Thoracic aorta (tissue), 2 donors: ENCODE measurements at regions not wholly inside any gene's neighbourhood (a gene's known extent, or its start where the extent isn't known, plus 50 kb on each side); places are given as distances from the start of the nearest gene placed in this dataset.

ENCODE experiments used
- ATAC-seq: fragments of 150-250 bp; one replicate; pipeline ENCODE4 v1.8.0; 2017; ENCODE audit warnings: low read depth; ENCODE audit not compliant: insufficient number of reproducible peaks, low FRiP score
- DNase-seq: peaks from one replicate; pipeline ENCODE4 v3.0.0-alpha.2; 2020; ENCODE audit warnings: low spot score
- H3K27ac ChIP-seq, 2 donors: fragments of 200-600 bp; sonication (generic); 1 replicate in 1 of 2; 2 replicates in 1 of 2; pipeline ENCODE4 v1.5.1; 2016; ENCODE audit warnings: mild to moderate bottlenecking in 2 of 2, moderate library complexity in 2 of 2
- H3K27me3 ChIP-seq: fragments of 200-600 bp; sonication (generic); replicated peaks from 2 replicates; pipeline ENCODE4 v1.6.0; 2016; ENCODE audit warnings: mild to moderate bottlenecking; ENCODE audit not compliant: insufficient read depth
- H3K36me3 ChIP-seq: fragments of 200-600 bp; sonication (generic); one replicate; pipeline ENCODE4 v1.5.1; 2016
- H3K4me1 ChIP-seq, 2 donors: fragments of 200-600 bp; sonication (generic); 1 replicate in 1 of 2; 2 replicates in 1 of 2; pipeline versions ENCODE4 v1.5.1 to v1.6.0; 2016; ENCODE audit warnings: low read depth in 2 of 2, mild to moderate bottlenecking in 1 of 2; ENCODE audit not compliant: control insufficient read depth in 1 of 2
- H3K4me3 ChIP-seq: fragments of 200-600 bp; sonication (generic); 2 replicates; pipeline ENCODE4 v1.5.1; 2016; ENCODE audit warnings: mild to moderate bottlenecking
- H3K9me3 ChIP-seq: fragments of 200-600 bp; sonication (generic); 2 replicates; pipeline ENCODE4 v1.5.1; 2016
- TF ChIP-seq, protein P1 (sequence below): fragments of 200-600 bp; sonication (generic); IDR thresholded peaks from one replicate; pipeline ENCODE4 v1.5.1; 2019; ENCODE audit warnings: antibody characterized with exemption

DNA sequence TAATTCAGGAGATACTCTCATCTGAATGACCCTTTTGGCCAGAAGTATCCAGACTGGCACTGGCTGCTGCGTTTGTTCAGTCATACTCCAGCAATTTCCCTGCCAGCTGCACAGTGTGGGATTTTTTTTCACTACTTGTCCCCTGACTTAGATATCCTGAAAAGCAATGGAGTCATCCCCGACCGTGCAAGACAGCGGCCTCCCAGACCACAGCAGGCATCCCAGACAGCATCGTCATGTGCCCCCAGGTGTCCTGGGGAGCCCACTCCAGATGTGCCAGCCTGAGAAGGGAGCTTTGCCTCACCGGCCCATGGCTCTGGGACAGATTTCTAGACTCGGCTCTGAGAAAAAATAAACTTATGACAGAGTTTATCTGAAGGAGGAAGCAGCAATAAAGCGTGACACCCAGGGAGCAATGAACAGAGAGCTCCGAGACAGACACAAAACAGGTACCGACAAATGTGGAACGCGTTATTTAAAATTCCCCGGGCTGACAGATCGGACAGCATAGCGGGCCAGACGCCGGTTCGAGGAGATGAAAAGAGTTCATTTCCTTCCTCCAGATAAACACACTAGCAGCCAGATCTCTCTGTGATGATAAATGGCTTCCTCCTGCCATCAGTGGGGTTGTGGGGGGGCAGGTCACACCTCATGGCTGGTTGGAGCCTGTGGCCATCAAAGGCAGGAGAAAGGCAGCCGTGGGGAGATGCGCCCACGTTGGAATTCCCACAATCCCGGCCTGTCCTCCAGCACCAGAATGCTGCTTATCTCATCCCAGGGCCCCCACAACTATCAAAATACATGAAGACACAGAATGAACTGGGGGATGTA lies 106.4 kb upstream of the FGF3 start:
- Histone ChIP-seq H3K4me1 (peaks cover 3 to 17% of the 10 kb centered on the region in 2 donors), H3K27ac (peak overlapping the region; percentile 10 to 49), H3K4me3 (no peak overlapping the region), H3K27me3 (no peaks in the 10 kb centered on the region), H3K36me3 (no peaks in the 10 kb centered on the region), H3K9me3 (no peaks in the 10 kb centered on the region)
- no peak for DNase-seq
- no peak for ATAC-seq
- TF ChIP-seq, protein P1, sequence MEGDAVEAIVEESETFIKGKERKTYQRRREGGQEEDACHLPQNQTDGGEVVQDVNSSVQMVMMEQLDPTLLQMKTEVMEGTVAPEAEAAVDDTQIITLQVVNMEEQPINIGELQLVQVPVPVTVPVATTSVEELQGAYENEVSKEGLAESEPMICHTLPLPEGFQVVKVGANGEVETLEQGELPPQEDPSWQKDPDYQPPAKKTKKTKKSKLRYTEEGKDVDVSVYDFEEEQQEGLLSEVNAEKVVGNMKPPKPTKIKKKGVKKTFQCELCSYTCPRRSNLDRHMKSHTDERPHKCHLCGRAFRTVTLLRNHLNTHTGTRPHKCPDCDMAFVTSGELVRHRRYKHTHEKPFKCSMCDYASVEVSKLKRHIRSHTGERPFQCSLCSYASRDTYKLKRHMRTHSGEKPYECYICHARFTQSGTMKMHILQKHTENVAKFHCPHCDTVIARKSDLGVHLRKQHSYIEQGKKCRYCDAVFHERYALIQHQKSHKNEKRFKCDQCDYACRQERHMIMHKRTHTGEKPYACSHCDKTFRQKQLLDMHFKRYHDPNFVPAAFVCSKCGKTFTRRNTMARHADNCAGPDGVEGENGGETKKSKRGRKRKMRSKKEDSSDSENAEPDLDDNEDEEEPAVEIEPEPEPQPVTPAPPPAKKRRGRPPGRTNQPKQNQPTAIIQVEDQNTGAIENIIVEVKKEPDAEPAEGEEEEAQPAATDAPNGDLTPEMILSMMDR, result no peak

DNA sequence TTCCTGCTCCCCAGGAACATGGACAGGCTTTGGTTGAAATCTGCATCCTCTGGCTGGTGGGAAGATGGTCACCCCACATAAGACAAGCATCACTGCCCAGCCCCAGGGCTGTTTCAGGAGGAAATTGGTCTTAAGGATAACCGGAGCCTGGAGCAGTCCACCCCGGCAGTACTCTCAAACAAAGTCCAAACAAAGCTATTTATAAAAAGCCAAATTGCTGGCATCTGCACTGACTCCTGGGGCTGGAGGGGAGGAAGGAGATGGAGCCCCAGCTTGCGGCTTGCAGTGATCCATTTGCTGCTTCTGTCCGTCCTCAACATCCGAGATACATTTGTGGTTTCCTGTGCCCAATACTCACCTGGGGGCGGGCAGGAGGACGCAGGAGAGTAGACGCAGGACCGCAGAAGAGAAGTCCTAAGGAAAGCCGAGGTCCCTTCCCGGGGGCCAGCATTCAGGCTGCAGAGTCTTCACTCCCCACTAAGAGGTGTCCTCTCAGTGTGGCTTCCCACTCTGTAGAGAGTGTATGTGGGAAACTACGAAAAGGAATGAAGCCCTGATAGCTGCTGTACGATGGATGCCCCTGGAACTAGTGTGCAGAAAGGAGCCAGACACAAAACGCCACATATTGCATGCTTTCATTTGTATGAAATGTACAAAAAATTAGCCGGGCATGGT lies 107.3 kb upstream of the FGF3 start:
- no peaks in the 10 kb centered on the region for H3K27me3 ChIP-seq

DNA sequence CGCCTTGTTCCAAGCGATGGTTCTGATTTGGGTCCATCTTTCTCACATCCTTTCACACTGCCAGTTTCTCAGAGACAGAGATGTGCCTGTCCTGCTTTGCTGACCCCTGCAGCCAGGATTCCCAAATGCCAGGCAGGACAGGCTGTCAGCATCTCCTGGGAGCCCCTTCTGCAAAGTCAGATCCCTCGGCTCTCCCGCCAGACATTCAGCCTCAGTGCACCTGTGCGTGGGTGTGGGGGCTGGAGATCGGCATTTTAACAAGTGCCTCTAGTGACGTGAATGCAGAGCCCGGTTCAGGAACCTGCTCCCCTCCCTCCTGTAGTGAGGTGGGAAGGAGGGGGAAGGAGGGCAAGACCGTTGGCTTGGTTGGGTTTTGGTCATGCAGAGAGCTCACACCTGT lies 108.9 kb upstream of the FGF3 start:
- H3K36me3 ChIP-seq, result no peaks in the 10 kb centered on the region
- peaks cover 3 to 17% of the 10 kb centered on the region in 2 donors for H3K4me1 ChIP-seq
- DNase-seq, result no peak
- TF ChIP-seq, protein P1, result no peak
- H3K4me3 ChIP-seq, result no peak overlapping the region
- H3K27ac ChIP-seq, result no peak overlapping the region
- no peaks in the 10 kb centered on the region for H3K27me3 ChIP-seq
- H3K9me3 ChIP-seq, result no peaks in the 10 kb centered on the region
- no peak for ATAC-seq

More for the DNA sequence above, 107.3 kb upstream of the FGF3 start:
- Histone ChIP-seq H3K36me3 (no peaks in the 10 kb centered on the region), H3K27ac (peak overlapping the region in 1 of 2 donors; percentile 49), H3K4me3 (no peak overlapping the region), H3K4me1 (peaks cover 3 to 17% of the 10 kb centered on the region in 2 donors), H3K9me3 (no peaks in the 10 kb centered on the region)
- ATAC-seq (no peak), DNase-seq (no peak)
- TF ChIP-seq, protein P1, result no peak

DNA sequence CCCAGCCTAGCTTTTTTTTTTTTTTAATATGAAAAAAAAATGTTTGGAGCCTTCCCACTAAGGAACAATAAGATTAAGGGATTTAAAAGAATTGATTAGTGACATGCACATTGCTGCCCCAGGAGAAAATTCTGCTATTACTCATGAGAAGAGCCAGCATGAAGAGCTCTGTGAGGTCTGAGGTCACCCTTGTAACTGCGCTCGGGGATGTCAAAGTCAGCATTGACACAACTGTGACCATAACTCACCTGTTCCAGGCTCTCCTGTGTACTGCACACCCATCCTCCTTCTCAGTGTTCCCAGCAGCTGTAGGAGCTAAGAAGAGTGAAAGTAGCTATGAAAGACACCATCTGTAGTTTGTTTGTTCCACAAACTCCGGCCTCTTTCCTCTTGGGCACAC lies 109.8 kb upstream of the FGF3 start:
- Histone ChIP-seq H3K4me1 (peaks cover 3 to 17% of the 10 kb centered on the region in 2 donors), H3K36me3 (no peaks in the 10 kb centered on the region), H3K4me3 (no peak overlapping the region), H3K27me3 (no peaks in the 10 kb centered on the region), H3K9me3 (no peaks in the 10 kb centered on the region), H3K27ac (no peak overlapping the region)
- TF ChIP-seq, protein P1, result no peak
- no peak for ATAC-seq
- no peak for DNase-seq
